ENCODE measurements at regions not wholly inside any gene's neighbourhood (a gene's known extent, or its start where the extent isn't known, plus 50 kb on each side); places are given as distances from the start of the nearest gene placed in this dataset.

GRCh38 chr15:29612096-29612495 is 210.2 kb downstream of the TJP1 start:
- H3K27me3 ChIP-seq (ENCODE audit: insufficient read depth, low read length): no peaks in the 10 kb centered on the region
- H3K9me3 ChIP-seq (ENCODE audit: low read length): no peaks in the 10 kb centered on the region
- TF ChIP-seq CTCF (IDR thresholded peaks at IDR 0.05; ENCODE audit: low read length) (no peak), EZH2 (IDR thresholded peaks at IDR 0.05; ENCODE audit: borderline replicate concordance, low read length) (no peak)
- no peaks in the 10 kb centered on the region for H4K20me1 ChIP-seq (ENCODE audit: insufficient read depth, low read length)
- no peak overlapping the region for H3K27ac ChIP-seq (ENCODE audit: low read depth, low read length, poor library complexity, severe bottlenecking)
- H3F3A ChIP-seq (ENCODE audit: insufficient read depth, low read length): no peaks in the 10 kb centered on the region
- H3K4me1 ChIP-seq (ENCODE audit: insufficient read depth, low read length, severe bottlenecking): no peaks in the 10 kb centered on the region
- no peak overlapping the region for H3K4me2 ChIP-seq (ENCODE audit: low read length)
- no peaks in the 10 kb centered on the region for H3K9me2 ChIP-seq (ENCODE audit: low read depth, low read length)
- H3K9ac ChIP-seq (ENCODE audit: low read length): no peak overlapping the region
- H3K4me3 ChIP-seq (ENCODE audit: low read depth, low read length, poor library complexity, severe bottlenecking): no peak overlapping the region
- no peaks in the 10 kb centered on the region for H3K36me3 ChIP-seq (ENCODE audit: insufficient read depth, low read length)
- H2AFZ ChIP-seq (ENCODE audit: low read length): no peak overlapping the region
- no peaks in the 10 kb centered on the region for H3K79me2 ChIP-seq (ENCODE audit: insufficient read depth, low read length)

GRCh38 chr15:29611057-29611456 is 211.2 kb downstream of the TJP1 start:
- Histone ChIP-seq H3K4me2 (ENCODE audit: low read length) (no peak overlapping the region), H3K9me2 (ENCODE audit: low read depth, low read length) (no peaks in the 10 kb centered on the region), H3K27ac (ENCODE audit: low read depth, low read length, poor library complexity, severe bottlenecking) (no peak overlapping the region), H4K20me1 (ENCODE audit: insufficient read depth, low read length) (no peaks in the 10 kb centered on the region), H3K27me3 (ENCODE audit: insufficient read depth, low read length) (no peaks in the 10 kb centered on the region), H3K4me1 (ENCODE audit: insufficient read depth, low read length, severe bottlenecking) (no peaks in the 10 kb centered on the region), H3K9me3 (ENCODE audit: low read length) (no peaks in the 10 kb centered on the region), H3K36me3 (ENCODE audit: insufficient read depth, low read length) (no peaks in the 10 kb centered on the region), H3F3A (ENCODE audit: insufficient read depth, low read length) (no peaks in the 10 kb centered on the region), H2AFZ (ENCODE audit: low read length) (no peak overlapping the region), H3K4me3 (ENCODE audit: low read depth, low read length, poor library complexity, severe bottlenecking) (no peak overlapping the region), H3K9ac (ENCODE audit: low read length) (no peak overlapping the region), H3K79me2 (ENCODE audit: insufficient read depth, low read length) (no peaks in the 10 kb centered on the region)
- TF ChIP-seq EZH2 (IDR thresholded peaks at IDR 0.05; ENCODE audit: borderline replicate concordance, low read length) (no peak), CTCF (IDR thresholded peaks at IDR 0.05; ENCODE audit: low read length) (no peak)

- Histone ChIP-seq H3F3A (ENCODE audit: insufficient read depth, low read length) (no peaks in the 10 kb centered on the region), H3K4me1 (ENCODE audit: insufficient read depth, low read length, severe bottlenecking) (no peaks in the 10 kb centered on the region), H3K27ac (ENCODE audit: low read depth, low read length, poor library complexity, severe bottlenecking) (no peak overlapping the region), H3K79me2 (ENCODE audit: insufficient read depth, low read length) (no peaks in the 10 kb centered on the region), H3K4me2 (ENCODE audit: low read length) (no peak overlapping the region), H3K4me3 (ENCODE audit: low read depth, low read length, poor library complexity, severe bottlenecking) (no peak overlapping the region), H3K9ac (ENCODE audit: low read length) (no peak overlapping the region), H3K27me3 (ENCODE audit: insufficient read depth, low read length) (no peaks in the 10 kb centered on the region), H3K36me3 (ENCODE audit: insufficient read depth, low read length) (no peaks in the 10 kb centered on the region), H4K20me1 (ENCODE audit: insufficient read depth, low read length) (no peaks in the 10 kb centered on the region), H2AFZ (ENCODE audit: low read length) (no peak overlapping the region), H3K9me2 (ENCODE audit: low read depth, low read length) (no peaks in the 10 kb centered on the region), H3K9me3 (ENCODE audit: low read length) (no peaks in the 10 kb centered on the region)
- TF ChIP-seq EZH2 (IDR thresholded peaks at IDR 0.05; ENCODE audit: borderline replicate concordance, low read length): no peak
- no peak for TF ChIP-seq CTCF (IDR thresholded peaks at IDR 0.05; ENCODE audit: low read length)
Measured at GRCh38 chr15:29601811-29602210, 220.5 kb downstream of the TJP1 start.
